ENCODE measurements at regions not wholly inside any gene's neighbourhood (a gene's known extent, or its start where the extent isn't known, plus 50 kb on each side); places are given as distances from the start of the nearest gene placed in this dataset.

- no peak for TF ChIP-seq CTCF (IDR thresholded peaks at IDR 0.05)
- TF ChIP-seq POLR2A (IDR thresholded peaks at IDR 0.05) = no peak
- TF ChIP-seq POLR2AphosphoS5 (IDR thresholded peaks at IDR 0.05) = no peak
These were observed 57.5 kb upstream of the PDGFD start for GRCh38 chr11:104221455-104221854.

Data from stomach (tissue), 4 donors.